Tibial nerve (tissue), 4 donors: ENCODE measurements at regions not wholly inside any gene's neighbourhood (a gene's known extent, or its start where the extent isn't known, plus 50 kb on each side); places are given as distances from the start of the nearest gene placed in this dataset.

Experiments
- DNase-seq, 2 donors: peaks; one replicate each; pipeline ENCODE4 v3.0.0-alpha.2; 2019; ENCODE audit warnings: low spot score in 2 of 2
- H3K27ac ChIP-seq, 4 donors: fragments of 200-600 bp; sonication (generic) in 3 of 4; one replicate each; pipeline ENCODE4 v1.5.1; 2017 to 2019; ENCODE audit warnings: mild to moderate bottlenecking in 1 of 4
- H3K27me3 ChIP-seq, 2 donors: fragments of 200-600 bp; sonication (generic) in 1 of 2; one replicate each; pipeline versions ENCODE4 v1.5.1 to v1.6.0; 2017 to 2019
- H3K36me3 ChIP-seq, 3 donors: fragments of 200-600 bp; sonication (generic); one replicate each; pipeline ENCODE4 v1.5.1; 2018 to 2019
- H3K4me1 ChIP-seq, 4 donors: fragments of 200-600 bp; sonication (generic) in 3 of 4; one replicate each; pipeline ENCODE4 v1.5.1; 2017 to 2019
- H3K4me3 ChIP-seq, 4 donors: fragments of 200-600 bp; sonication (generic) in 3 of 4; one replicate each; pipeline ENCODE4 v1.5.1; 2017 to 2019; ENCODE audit warnings: mild to moderate bottlenecking in 1 of 4, moderate library complexity in 1 of 4
- H3K9me3 ChIP-seq, 4 donors: fragments of 200-600 bp; sonication (generic) in 3 of 4; one replicate each; pipeline ENCODE4 v1.5.1; 2017 to 2019
- EP300 ChIP-seq, 2 donors: sonication (generic); formaldehyde crosslinking; IDR thresholded peaks; one replicate each; pipeline ENCODE4 v1.6.1; 2017; ENCODE audit warnings: antibody characterized with exemption in 2 of 2, mild to moderate bottlenecking in 1 of 2
- POLR2A ChIP-seq, 2 donors: fragments of 450-650 bp; IDR thresholded peaks; one replicate each; pipeline ENCODE4 v1.6.1; 2017; ENCODE audit warnings: antibody characterized with exemption in 2 of 2, mild to moderate bottlenecking in 2 of 2, moderate library complexity in 2 of 2
- WGBS, 2 donors: methylation state at CpG; one replicate each; pipeline ENCODE4 v1.1.5; 2018; 5-methylcytosine and 5-hydroxymethylcytosine counted together
- TF ChIP-seq, protein P1 (sequence below), 5 experiments: fragments of 200-600 bp in 3 of 5; fragments of 450-650 bp in 2 of 5; sonication (generic) in 3 of 5; IDR thresholded peaks; one replicate each; pipeline ENCODE4 v1.5.1; 2016 to 2019; ENCODE audit warnings: antibody characterized with exemption in 5 of 5, mild to moderate bottlenecking in 3 of 5, moderate library complexity in 2 of 5

DNA sequence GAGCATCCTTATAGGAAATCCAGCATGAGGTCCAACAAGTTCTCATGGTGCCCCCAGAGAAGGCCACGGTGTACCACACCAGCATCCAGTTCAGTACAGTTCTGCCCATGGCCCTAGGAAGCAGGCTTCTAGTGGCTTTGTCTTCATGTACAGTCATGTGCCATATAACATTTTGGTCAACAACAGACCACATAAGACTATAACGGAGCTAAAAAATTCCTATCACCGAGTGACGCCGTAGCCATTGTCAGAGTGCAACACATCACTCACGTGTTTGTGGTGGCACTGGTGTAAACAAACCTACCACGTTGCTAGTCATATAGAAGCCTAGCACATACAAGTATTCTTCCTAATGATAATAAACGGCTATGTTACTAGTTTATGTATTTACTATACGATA is 209.0 kb downstream of the ARRDC4 start:
- TF ChIP-seq, protein P1, sequence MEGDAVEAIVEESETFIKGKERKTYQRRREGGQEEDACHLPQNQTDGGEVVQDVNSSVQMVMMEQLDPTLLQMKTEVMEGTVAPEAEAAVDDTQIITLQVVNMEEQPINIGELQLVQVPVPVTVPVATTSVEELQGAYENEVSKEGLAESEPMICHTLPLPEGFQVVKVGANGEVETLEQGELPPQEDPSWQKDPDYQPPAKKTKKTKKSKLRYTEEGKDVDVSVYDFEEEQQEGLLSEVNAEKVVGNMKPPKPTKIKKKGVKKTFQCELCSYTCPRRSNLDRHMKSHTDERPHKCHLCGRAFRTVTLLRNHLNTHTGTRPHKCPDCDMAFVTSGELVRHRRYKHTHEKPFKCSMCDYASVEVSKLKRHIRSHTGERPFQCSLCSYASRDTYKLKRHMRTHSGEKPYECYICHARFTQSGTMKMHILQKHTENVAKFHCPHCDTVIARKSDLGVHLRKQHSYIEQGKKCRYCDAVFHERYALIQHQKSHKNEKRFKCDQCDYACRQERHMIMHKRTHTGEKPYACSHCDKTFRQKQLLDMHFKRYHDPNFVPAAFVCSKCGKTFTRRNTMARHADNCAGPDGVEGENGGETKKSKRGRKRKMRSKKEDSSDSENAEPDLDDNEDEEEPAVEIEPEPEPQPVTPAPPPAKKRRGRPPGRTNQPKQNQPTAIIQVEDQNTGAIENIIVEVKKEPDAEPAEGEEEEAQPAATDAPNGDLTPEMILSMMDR (IDR thresholded peaks at IDR 0.05), result no peak
- TF ChIP-seq EP300 (IDR thresholded peaks at IDR 0.05), result no peak
- no peak for TF ChIP-seq POLR2A (IDR thresholded peaks at IDR 0.05)
- DNase-seq, result no peak
- no peaks in the 10 kb centered on the region for H3K36me3 ChIP-seq
- H3K9me3 ChIP-seq, result no peaks in the 10 kb centered on the region
- no peak overlapping the region for H3K4me3 ChIP-seq
- no peaks in the 10 kb centered on the region for H3K4me1 ChIP-seq
- H3K27me3 ChIP-seq, result no peaks in the 10 kb centered on the region
- WGBS, 2 donors, result 92 to 95% methylated on average over 9 of the region's 9 CpGs
- no peak overlapping the region for H3K27ac ChIP-seq

DNA sequence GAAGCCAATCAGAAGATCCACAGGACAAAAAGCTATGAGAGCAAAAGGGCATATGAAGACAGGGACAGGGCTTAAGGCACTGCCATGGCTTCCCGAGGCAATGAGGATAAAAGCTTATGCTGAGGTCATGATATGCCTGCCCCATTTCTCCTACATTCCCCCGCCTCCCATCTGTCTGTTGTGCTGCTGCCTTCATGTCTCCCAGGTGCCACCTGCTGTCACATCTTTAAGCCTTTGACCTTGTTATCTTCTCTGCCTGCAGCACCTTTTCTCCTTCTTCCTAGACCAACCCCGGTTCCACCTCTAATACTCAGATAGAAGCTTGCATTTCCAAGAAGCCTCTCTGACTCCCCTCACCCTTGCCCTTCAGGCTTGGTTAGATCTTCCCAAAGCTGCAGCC is 213.8 kb downstream of the ARRDC4 start:
- DNase-seq, result no peak
- H3K27me3 ChIP-seq, result peaks cover 0 to 12% of the 10 kb centered on the region in 2 donors
- H3K4me1 ChIP-seq, result peaks cover 0 to 3% (median 0%) of the 10 kb centered on the region in 4 donors
- no peak overlapping the region for H3K27ac ChIP-seq
- H3K36me3 ChIP-seq, result no peaks in the 10 kb centered on the region
- TF ChIP-seq EP300 (IDR thresholded peaks at IDR 0.05) (no peak), POLR2A (IDR thresholded peaks at IDR 0.05) (no peak)
- TF ChIP-seq, protein P1 (IDR thresholded peaks at IDR 0.05), result no peak
- WGBS, 2 donors, result 38% methylated on average over 3 of the region's 3 CpGs
- no peak overlapping the region for H3K4me3 ChIP-seq
- H3K9me3 ChIP-seq, result no peaks in the 10 kb centered on the region

DNA sequence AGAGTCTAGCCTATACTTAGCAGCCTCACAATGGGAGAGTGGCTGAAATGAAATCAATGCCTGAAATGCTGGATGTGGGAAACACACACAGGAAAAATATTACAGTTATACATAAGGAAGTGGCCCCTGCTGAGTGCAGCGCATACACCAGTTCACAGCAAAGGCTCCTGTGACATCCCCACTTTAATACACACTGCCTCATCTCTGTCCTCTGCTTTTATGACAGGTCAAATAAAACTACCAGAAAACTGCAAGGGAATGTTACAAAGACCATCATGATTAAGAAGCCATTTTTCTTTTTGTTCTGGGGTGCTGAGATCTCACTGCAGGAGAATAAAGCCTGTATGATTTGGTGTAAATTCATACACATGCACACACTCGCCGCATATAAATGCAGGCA is 214.3 kb downstream of the ARRDC4 start:
- no peak for DNase-seq

DNA sequence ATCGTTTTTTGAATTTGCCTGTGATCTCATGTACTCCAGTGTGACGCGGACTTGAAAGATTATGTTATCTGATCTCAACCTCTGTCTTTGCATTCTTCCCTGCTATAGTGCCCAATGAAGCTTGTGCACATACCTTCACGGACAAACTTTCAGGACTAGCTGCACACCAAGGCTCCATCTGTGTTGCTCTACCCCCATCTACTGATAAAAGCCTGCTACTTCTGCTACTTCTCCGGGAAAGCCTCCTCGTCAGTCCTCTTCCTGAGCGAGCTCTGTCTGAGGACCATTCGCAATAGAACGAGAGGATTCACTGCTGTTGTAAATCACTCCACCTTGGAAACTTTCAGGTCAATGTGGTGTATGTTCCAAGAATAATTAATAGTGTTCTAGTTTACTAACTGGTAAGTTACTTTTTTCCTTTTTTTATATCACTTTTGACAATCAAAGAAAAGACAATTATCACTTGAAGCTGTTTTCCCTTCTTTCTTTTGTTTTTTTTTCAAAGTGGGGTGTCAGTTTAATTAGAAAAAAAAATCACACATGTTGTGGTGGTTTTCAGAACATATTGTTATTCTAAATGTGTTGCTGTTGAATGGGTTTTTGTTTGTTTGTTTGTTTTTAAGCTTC is 217.6 kb downstream of the ARRDC4 start:
- Histone ChIP-seq H3K27ac (no peak overlapping the region), H3K4me3 (no peak overlapping the region), H3K27me3 (peaks cover 0 to 24% of the 10 kb centered on the region in 2 donors), H3K9me3 (no peaks in the 10 kb centered on the region), H3K36me3 (no peaks in the 10 kb centered on the region), H3K4me1 (peaks cover 0 to 3% (median 0%) of the 10 kb centered on the region in 4 donors)
- TF ChIP-seq, protein P1 (IDR thresholded peaks at IDR 0.05), result peak; percentile 54 to 81 (median 62)
- no peak for TF ChIP-seq POLR2A (IDR thresholded peaks at IDR 0.05)
- WGBS, 2 donors, result 4 to 6% methylated on average over 9 of the region's 9 CpGs
- peak in 1 of 2 donors; percentile 44 for DNase-seq

More for the DNA sequence above, 214.3 kb downstream of the ARRDC4 start:
- Histone ChIP-seq H3K36me3 (no peaks in the 10 kb centered on the region), H3K9me3 (no peaks in the 10 kb centered on the region), H3K4me1 (peaks cover 0 to 3% (median 0%) of the 10 kb centered on the region in 4 donors), H3K27ac (no peak overlapping the region), H3K4me3 (no peak overlapping the region), H3K27me3 (peaks cover 0 to 18% of the 10 kb centered on the region in 2 donors)
- WGBS, 2 donors, result 85 to 88% methylated on average over 3 of the region's 3 CpGs
- TF ChIP-seq POLR2A (IDR thresholded peaks at IDR 0.05) (no peak), EP300 (IDR thresholded peaks at IDR 0.05) (no peak)
- TF ChIP-seq, protein P1 (IDR thresholded peaks at IDR 0.05), result no peak

DNA sequence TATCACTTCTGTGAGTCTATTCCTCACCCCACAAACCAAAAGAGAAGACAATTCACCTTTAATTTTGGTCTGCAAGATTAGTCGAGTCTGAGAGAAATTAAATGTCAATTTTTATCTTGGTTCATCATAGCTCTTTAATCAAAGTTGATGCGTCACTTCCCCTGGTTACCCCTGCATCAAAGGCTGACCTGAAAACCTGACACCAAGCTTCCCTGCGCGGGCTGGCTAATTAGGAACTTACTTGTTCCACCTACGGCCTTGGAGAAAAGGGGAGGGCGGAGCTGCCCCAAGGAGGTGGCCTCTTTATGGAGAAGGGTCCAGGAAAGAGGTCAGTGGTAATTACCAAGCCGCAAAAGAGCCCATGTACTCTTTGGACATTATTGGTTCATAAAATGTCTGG is 218.4 kb downstream of the ARRDC4 start:
- Histone ChIP-seq H3K4me1 (peaks cover 0 to 3% (median 0%) of the 10 kb centered on the region in 4 donors), H3K27me3 (peaks cover 0 to 24% of the 10 kb centered on the region in 2 donors), H3K36me3 (no peaks in the 10 kb centered on the region), H3K9me3 (no peaks in the 10 kb centered on the region), H3K27ac (no peak overlapping the region), H3K4me3 (no peak overlapping the region)
- 49 to 52% methylated on average over 7 of the region's 7 CpGs for WGBS, 2 donors
- TF ChIP-seq, protein P1 (IDR thresholded peaks at IDR 0.05), result no peak
- TF ChIP-seq POLR2A (IDR thresholded peaks at IDR 0.05) (no peak), EP300 (IDR thresholded peaks at IDR 0.05) (no peak)
- no peak for DNase-seq
